Hematopoietic multipotent progenitor cell (in vitro differentiated cells): ENCODE measurements at regions not wholly inside any gene's neighbourhood (a gene's known extent, or its start where the extent isn't known, plus 50 kb on each side); places are given as distances from the start of the nearest gene placed in this dataset.
"Not testable (repeated sequence)": the region's sequence is repeated elsewhere in the genome, so short reads cannot be mapped to it uniquely, and the experiment has no call there.

Experiments
- DNase-seq, 3 donors: peaks; one replicate each; pipeline ENCODE4 v3.0.0-alpha.2; 2011 to 2015; ENCODE audit warnings: low read depth in 2 of 3, low spot score in 2 of 3

- no peak for DNase-seq
These were observed 230.3 kb downstream of the TFAP2A start for GRCh38 chr6:10184371-10185227.

- DNase-seq = no peak
These were observed 234.5 kb downstream of the TFAP2A start for GRCh38 chr6:10180138-10181074.

GRCh38 chr6:10177704-10178103 lies 237.2 kb downstream of the TFAP2A start:
- DNase-seq = no peak

- no peak for DNase-seq
These were observed 239.5 kb downstream of the TFAP2A start for GRCh38 chr6:10175362-10175761.

- DNase-seq = no peak
These were observed 240.1 kb downstream of the TFAP2A start for GRCh38 chr6:10174761-10175160.

- DNase-seq = no peak
These were observed 240.8 kb downstream of the TFAP2A start for GRCh38 chr6:10174056-10174455.

GRCh38 chr6:10171706-10172105 lies 243.2 kb downstream of the TFAP2A start:
- DNase-seq = not testable (repeated sequence)

GRCh38 chr6:10170816-10171215 lies 244.1 kb downstream of the TFAP2A start:
- DNase-seq = no peak

GRCh38 chr6:10166031-10166430 lies 248.8 kb downstream of the TFAP2A start:
- no peak for DNase-seq

GRCh38 chr6:10163203-10163962 lies 251.5 kb downstream of the TFAP2A start:
- no peak for DNase-seq

- DNase-seq = no peak
These were observed 258.0 kb downstream of the TFAP2A start for GRCh38 chr6:10156875-10157274.

- DNase-seq = no peak
These were observed 260.6 kb downstream of the TFAP2A start for GRCh38 chr6:10154251-10154650.

- DNase-seq = no peak
These were observed 263.5 kb downstream of the TFAP2A start for GRCh38 chr6:10151144-10151915.

- no peak for DNase-seq
These were observed 265.3 kb downstream of the TFAP2A start for GRCh38 chr6:10149603-10150002.

GRCh38 chr6:10146715-10147451 lies 268.0 kb downstream of the TFAP2A start:
- peak in 1 of 3 donors; percentile 3 for DNase-seq

- DNase-seq = no peak
These were observed 270.1 kb downstream of the TFAP2A start for GRCh38 chr6:10144772-10145171.

GRCh38 chr6:10141746-10142443 lies 273.0 kb downstream of the TFAP2A start:
- DNase-seq = no peak

GRCh38 chr6:10140824-10141223 lies 274.1 kb downstream of the TFAP2A start:
- no peak for DNase-seq

GRCh38 chr6:10140136-10140535 lies 274.7 kb downstream of the TFAP2A start:
- no peak for DNase-seq
